Eye (tissue), 1 donor: ENCODE measurements at regions not wholly inside any gene's neighbourhood (a gene's known extent, or its start where the extent isn't known, plus 50 kb on each side); places are given as distances from the start of the nearest gene placed in this dataset.

Experiments used
- DNase-seq: peaks from one replicate; pipeline ENCODE4 v3.0.0-alpha.2; 2015

- DNase-seq: no peak
Measured at GRCh38 chr18:68520406-68521075, 194.4 kb downstream of the TMX3 start.

DNA sequence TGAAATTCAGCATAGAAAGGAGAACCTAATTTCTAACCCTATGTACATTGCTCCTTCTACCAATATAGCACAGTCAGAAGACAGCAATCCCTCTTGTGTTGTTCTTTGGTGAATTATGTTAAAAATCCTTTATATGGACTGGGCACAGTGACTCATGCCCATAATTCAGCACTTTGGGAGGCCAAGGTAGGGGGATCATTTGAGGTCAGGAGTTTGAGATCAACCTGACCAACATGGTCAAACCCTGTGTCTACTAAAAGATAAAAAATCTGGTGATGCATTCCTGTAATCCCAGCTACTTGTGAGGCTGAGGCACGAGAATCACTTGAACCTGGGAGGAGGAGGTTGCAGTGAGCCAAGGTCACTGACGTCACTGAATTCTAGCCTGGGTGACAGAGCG, 195.6 kb downstream of the TMX3 start:
- DNase-seq: no peak

- DNase-seq: no peak
Measured at GRCh38 chr18:68509902-68510301, 205.0 kb downstream of the TMX3 start.

DNA sequence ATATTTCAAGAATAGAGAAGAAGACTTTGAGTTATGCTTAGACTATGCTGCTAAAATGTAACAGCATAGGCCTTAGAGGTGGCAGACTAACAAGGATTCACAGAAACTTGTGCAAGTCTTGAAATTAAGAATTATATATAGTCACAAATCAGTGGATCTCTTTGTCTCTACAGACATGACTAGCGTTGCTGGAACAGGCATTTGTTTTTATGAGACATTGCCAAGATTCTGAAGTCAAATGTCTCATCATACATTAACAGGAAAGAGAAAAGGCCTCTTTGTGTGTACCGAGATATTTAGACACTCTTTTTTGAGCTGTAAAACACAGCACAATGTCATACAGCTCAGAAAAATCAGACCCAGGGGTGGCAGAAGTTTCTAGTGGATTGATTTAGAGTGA, 207.1 kb downstream of the TMX3 start:
- no peak for DNase-seq

GRCh38 chr18:68505178-68505574, 209.7 kb downstream of the TMX3 start:
- DNase-seq: peak; percentile 31

GRCh38 chr18:68504441-68505177, 210.3 kb downstream of the TMX3 start:
- peak; percentile 49 for DNase-seq

GRCh38 chr18:68500556-68500955, 214.4 kb downstream of the TMX3 start:
- DNase-seq: no peak

DNA sequence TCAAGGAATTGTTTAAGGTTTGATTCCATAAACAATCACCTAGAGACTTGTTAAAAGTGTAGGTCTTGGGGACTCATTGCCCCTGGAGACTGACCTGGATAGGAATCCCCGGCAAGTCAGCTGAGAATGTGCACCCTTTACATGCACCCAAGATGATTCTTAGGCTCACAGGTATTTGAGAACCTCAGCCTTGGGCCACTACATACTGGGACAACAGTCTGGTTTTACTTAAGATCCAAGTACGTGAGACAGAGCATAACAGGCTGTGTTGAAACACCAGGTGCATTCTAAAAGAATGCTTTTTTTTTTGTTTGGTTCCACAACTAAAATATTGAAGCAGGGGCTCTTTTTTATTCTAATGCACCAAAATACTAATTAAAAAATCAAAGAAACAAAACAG, 215.8 kb downstream of the TMX3 start:
- no peak for DNase-seq

DNA sequence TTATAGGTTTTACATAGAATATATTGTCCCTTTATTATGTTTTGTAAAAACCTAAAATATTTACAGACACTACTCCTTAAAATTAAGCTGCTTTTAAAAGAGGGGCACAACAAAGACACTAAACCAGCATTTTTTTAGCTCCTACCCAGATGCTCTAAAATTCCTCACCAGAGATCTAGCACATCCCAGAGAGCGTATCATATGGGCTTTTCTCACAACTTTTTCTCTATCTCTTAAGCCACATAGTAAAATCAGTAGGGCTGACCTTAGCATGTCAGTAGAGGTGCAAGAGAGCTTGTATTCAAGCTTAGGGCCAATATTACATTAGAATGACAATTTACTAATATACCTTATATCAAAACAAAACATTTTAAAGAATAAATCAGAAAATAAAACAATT, 216.3 kb downstream of the TMX3 start:
- no peak for DNase-seq

GRCh38 chr18:68498185-68498584, 216.7 kb downstream of the TMX3 start:
- DNase-seq: peak; percentile 32

DNA sequence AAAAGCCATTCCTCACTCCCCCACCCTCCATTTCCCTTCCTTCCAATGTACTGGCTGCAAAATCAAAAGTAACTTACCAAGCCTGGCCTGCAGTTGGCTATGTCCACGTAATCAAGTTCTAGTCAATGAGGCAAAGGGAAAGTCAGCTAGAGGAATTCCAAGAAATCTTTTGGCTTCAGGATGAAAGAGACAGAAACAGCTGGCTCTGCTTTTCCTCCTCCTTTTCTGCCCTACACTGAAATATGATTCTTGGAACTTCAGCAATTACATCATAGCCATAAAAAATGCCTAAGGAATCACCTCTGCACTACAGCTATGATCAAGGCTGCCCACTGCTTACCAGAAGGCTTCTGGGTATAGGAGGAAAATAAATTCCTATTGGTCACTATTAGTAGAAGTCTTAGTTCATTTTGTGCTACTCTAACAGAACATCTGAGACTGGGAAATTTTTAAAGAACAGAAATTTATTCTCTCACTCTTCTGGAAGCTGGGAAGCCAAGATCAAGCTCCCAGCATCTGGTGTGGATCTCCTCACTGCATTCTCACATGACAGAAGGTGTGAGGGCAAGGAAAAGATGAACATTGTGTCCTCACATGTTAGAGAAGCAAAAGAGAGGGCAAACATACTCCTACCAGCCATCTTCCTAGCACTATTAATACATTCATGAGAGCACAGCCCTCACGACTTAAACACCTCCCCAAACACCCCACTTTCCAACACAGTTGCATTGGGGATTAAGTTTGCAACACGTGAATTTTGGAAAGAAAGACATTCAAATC, 219.9 kb downstream of the TMX3 start:
- peak; percentile 63 for DNase-seq

GRCh38 chr18:68489013-68489792, 225.7 kb downstream of the TMX3 start:
- DNase-seq: peak; percentile 41

GRCh38 chr18:68484241-68484640, 230.7 kb downstream of the TMX3 start:
- DNase-seq: no peak

DNA sequence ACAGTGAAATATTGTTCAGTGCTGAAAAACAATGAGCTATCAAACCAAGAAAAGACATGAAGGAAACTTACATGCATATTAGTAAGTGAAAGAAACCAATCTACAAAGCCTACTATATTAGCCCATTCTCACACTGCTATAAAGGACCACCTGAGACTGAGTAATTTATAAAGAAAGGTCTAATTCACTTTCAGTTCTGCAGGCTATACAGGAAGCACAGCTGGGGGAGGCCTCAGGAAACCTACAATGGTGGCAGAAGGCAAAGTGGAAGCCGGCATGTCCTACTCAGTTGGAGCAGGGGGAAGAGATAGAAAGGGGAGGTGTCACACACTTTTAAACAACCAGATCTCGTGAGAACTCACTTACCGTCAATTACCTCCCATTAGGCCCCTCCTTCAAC, 232.1 kb downstream of the TMX3 start:
- DNase-seq: no peak

GRCh38 chr18:68480196-68480595, 234.7 kb downstream of the TMX3 start:
- no peak for DNase-seq

GRCh38 chr18:68478246-68478645, 236.7 kb downstream of the TMX3 start:
- DNase-seq: no peak

- no peak for DNase-seq
Measured at GRCh38 chr18:68475883-68476282, 239.0 kb downstream of the TMX3 start.

GRCh38 chr18:68472701-68473295, 242.1 kb downstream of the TMX3 start:
- DNase-seq: no peak

DNA sequence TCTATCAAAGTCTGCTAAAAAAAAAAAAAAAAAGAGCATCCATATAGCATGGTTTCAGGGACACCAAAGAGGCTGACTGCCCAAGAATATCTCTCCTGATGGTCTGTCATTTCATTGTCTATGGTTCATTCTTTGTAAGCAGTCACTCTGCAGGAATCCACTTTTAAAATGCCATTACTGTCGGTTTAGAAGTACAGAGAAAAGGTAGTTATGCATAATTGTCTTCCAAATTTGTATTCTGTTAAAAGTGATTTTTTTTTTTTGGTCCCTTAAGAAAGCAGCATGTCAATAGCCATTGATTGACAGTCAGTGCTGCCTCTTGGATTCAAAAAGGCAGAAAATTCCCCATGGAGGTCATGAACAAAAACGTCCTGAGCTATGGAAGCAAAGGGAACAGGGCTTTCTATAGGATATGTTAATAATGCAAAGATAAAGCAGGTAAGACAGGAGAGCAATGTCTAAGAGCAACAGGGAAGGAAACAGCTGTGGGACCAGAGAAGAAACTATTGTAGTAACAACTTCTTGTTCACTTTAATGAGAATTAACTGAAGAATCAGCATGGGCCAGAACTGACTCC, 245.8 kb downstream of the TMX3 start:
- no peak for DNase-seq

DNA sequence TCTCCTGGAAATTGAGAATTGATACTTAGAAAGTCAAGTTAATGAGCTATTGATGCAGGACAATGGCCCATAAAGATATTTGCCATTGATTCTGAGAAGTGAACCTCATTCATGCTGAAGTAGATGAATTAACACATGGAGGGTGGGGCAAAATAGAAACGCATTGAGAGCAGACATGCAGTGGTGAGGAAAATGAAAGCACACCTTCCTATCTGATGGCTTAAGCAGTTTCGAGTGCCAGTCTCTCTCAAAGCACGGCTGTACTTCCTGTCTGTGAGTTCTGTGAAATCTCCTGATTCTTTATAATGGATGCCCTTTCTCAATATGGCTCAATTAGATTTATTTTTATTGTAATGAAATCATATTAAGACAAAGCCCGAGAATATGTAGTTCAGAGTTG, 247.0 kb downstream of the TMX3 start:
- no peak for DNase-seq

DNA sequence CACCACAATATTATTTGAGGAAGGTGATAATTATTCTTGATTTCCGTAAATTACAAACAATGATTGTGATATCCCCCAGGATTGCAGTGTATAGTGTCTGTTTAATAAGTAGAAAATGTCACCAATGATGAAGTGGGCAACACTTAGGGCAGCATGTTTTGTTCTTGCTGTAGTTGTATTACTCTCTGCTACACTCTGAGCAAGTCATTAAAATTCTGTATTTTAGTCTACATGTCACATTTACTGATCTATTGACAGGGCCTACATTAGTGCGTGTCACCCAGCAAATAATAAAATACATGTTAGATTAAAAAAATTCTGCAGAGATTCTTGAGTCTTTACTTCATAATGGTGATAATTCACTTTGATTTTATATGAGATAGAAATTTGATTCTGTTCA, 247.6 kb downstream of the TMX3 start:
- no peak for DNase-seq

- DNase-seq: no peak
Measured at GRCh38 chr18:68466672-68467071, 248.2 kb downstream of the TMX3 start.
